22Rv1 (cell line): ENCODE measurements at regions not wholly inside any gene's neighbourhood (a gene's known extent, or its start where the extent isn't known, plus 50 kb on each side); places are given as distances from the start of the nearest gene placed in this dataset.

Source experiments
- H3K27ac ChIP-seq: fragments of 450-650 bp; 2 replicates; pipeline ENCODE4 v1.5.1; 2017
- ZFX ChIP-seq: fragments of 450-650 bp; IDR thresholded peaks from 2 replicates; pipeline ENCODE4 v1.6.1; 2017; ENCODE audit warnings: antibody characterized with exemption, borderline replicate concordance
- TF ChIP-seq, protein P1 (sequence below): fragments of 450-650 bp; IDR thresholded peaks from 2 replicates; pipeline ENCODE4 v1.5.1; 2017; ENCODE audit warnings: mild to moderate bottlenecking

DNA sequence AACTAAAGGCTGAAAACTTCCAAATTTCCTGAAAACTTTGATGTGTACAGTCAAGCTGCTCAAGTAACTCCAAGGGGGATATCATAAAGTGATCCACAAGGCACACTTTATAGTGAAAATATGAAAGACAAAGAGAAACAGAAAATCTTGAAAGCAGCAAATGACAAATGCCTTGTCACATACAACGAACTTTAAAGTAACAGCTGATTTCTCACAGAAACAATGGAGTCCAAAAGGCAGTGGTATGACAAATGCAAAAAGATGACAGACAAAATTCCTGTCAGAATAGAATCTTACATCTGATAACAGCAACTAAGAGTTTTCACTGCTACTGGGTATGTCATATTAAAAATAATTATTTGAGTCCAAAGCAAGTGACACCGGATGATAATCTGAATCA is 1602.3 kb upstream of the PRR20A start:
- H3K27ac ChIP-seq: no peak overlapping the region
- TF ChIP-seq ZFX: no peak
- TF ChIP-seq, protein P1, sequence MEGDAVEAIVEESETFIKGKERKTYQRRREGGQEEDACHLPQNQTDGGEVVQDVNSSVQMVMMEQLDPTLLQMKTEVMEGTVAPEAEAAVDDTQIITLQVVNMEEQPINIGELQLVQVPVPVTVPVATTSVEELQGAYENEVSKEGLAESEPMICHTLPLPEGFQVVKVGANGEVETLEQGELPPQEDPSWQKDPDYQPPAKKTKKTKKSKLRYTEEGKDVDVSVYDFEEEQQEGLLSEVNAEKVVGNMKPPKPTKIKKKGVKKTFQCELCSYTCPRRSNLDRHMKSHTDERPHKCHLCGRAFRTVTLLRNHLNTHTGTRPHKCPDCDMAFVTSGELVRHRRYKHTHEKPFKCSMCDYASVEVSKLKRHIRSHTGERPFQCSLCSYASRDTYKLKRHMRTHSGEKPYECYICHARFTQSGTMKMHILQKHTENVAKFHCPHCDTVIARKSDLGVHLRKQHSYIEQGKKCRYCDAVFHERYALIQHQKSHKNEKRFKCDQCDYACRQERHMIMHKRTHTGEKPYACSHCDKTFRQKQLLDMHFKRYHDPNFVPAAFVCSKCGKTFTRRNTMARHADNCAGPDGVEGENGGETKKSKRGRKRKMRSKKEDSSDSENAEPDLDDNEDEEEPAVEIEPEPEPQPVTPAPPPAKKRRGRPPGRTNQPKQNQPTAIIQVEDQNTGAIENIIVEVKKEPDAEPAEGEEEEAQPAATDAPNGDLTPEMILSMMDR: no peak

DNA sequence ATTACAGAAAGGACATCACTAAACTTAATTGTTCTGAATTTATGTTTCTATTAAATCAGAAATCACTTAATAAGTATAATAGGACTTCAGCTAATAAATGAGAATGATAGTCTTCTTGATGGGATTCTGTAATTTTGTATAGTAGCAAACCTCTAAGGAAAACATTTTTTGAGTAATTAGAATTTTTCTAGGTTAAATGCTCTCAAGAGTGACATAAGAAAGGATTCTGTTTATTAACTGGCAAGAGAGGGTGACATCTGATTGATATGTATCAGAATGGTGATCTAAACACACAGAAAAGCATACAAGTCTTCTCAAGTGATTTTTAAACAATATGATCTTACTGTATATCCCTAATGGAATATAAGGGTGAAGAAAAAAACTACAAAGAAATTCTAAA is 1597.7 kb upstream of the PRR20A start:
- TF ChIP-seq, protein P1: no peak
- TF ChIP-seq ZFX: no peak
- no peak overlapping the region for H3K27ac ChIP-seq

DNA sequence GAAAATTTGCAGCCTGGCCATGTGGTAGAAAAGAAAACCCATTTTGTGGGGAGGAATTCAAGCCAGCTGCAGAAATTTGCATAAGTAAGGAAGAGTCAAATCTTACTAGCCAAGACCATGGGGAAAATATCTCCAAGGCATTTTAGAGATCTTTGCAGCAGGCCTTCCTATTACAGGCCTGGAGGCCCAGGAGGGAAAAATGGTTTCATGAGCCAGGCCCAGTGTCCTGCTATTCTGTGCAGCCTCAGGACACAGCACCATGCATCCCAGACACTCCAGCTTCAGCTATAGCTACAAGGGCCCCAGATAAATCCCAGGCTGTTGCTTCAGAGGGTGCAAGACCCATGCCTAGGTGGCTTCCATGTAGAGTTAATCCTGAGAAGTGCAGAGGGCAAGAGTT is 1590.1 kb upstream of the PRR20A start:
- TF ChIP-seq, protein P1: no peak
- no peak for TF ChIP-seq ZFX
- H3K27ac ChIP-seq: no peak overlapping the region

DNA sequence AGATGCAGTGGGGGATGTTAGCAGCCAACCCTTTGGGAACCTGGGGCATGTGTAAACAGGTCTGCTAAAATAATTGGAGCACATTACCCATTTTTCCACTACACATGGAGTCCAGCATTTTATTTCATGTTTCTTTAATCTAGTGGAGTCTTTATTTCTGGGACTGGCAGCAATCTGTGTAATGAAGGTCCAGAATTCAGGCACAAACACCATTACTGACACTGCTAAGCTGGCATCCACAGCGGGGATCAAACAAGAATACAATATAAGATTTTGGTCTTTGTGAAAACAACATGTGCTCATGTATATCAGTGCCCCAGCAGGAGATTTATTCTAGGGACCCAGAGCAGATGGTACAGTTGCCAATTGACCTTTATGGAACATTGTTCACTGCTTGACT is 1587.0 kb upstream of the PRR20A start:
- no peak for TF ChIP-seq ZFX
- TF ChIP-seq, protein P1: no peak
- no peak overlapping the region for H3K27ac ChIP-seq

DNA sequence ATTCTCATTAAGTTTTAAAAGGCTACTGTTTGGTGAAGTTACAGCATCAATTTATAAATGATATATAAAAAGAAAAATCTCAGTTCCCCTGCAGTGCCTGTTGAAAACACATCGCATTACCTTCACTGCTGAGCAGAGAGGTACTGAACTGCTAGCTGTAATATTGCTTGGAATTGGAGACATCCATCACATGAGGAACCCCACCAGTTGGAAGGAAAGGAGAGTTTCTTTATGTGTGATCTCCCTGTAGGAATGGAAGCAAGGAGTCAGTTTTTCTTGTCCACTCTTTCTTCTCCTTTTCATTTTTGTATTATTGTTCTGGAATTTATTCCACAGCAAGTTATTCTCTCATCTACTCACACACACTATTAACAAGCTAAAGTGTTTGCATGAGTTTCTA is 1586.0 kb upstream of the PRR20A start:
- TF ChIP-seq ZFX: no peak
- TF ChIP-seq, protein P1: no peak
- no peak overlapping the region for H3K27ac ChIP-seq

DNA sequence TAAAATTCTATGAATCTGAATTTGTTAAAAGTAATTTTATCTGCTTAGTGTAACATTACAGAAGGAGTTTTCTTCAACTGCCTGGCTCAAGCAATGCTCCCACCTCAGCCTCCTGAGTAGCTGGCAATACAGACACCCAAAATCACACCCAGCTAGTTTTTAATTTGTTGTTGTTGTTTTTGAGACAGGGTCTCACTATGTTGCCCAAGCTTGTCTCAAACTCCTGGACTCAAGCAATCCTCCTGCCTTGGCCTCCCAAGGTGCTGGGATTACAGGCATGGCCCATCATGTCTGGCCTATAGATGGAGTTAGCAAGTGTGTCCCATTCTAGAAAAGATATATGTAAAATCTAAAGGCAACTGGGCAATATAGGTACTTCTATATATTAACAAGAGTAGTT is 1580.4 kb upstream of the PRR20A start:
- TF ChIP-seq, protein P1: no peak
- TF ChIP-seq ZFX: no peak

DNA sequence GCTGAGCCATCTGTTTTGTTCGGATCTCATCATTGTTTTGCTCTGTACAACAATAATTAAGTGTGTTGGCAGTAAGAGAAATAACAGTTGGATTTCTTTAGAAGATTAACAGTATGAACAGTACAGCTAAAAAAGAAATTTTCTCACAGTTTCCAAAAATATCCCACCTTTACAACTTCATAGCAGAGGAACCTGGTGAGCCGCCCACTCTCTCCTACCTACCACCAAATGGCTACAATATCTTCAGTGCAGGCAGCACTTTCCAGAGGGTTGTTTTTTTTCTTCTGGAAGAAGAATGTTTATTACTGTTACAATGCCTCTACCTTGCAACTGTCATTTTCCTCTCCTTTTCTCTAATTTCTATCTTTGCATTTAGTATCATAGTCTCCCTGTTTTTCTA is 1577.5 kb upstream of the PRR20A start:
- no peak overlapping the region for H3K27ac ChIP-seq
- TF ChIP-seq, protein P1: no peak
- TF ChIP-seq ZFX: no peak

More for the DNA sequence above, 1580.4 kb upstream of the PRR20A start:
- no peak overlapping the region for H3K27ac ChIP-seq
